ENCODE measurements at regions not wholly inside any gene's neighbourhood (a gene's known extent, or its start where the extent isn't known, plus 50 kb on each side); places are given as distances from the start of the nearest gene placed in this dataset.

DNA sequence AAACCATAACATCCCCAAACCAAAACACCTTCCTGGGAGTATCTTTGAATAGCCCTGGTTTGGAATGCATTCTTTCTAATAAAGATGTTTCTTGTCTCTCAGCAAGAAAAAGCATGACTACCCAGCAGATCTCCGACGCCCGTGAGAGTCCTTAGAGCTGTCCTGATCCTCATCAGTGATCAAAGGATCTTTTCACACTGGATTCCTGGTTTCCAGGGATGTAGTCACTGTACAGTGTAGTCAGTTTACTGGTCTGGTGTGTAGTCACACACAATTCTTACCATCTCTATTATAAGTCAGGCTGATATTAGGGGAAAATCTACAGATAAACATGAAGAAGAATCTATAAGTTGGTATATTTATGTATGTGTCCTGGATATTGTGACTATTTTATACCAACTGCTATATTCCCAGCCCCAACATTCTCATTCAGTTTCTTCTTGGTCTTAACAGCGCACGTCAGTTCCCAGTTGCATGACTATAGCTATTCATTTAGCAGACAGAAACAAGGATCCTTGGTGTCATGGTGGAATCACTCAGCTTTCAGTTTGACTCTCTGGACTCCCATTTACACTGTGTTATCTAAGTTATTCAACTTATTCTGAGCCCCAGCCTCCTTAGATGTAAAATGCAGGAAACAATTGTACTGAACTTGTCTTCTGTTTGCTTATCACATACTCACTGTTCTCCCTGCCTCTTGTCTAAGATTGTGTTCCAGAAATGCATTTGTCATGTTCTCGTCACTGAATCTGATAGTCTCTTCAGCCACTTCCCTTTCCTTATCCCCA is 68.3 kb downstream of the SLIT2 start:
- no peak for TF ChIP-seq POLR2A (IDR thresholded peaks at IDR 0.05)
- TF ChIP-seq, protein P1, sequence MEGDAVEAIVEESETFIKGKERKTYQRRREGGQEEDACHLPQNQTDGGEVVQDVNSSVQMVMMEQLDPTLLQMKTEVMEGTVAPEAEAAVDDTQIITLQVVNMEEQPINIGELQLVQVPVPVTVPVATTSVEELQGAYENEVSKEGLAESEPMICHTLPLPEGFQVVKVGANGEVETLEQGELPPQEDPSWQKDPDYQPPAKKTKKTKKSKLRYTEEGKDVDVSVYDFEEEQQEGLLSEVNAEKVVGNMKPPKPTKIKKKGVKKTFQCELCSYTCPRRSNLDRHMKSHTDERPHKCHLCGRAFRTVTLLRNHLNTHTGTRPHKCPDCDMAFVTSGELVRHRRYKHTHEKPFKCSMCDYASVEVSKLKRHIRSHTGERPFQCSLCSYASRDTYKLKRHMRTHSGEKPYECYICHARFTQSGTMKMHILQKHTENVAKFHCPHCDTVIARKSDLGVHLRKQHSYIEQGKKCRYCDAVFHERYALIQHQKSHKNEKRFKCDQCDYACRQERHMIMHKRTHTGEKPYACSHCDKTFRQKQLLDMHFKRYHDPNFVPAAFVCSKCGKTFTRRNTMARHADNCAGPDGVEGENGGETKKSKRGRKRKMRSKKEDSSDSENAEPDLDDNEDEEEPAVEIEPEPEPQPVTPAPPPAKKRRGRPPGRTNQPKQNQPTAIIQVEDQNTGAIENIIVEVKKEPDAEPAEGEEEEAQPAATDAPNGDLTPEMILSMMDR (IDR thresholded peaks at IDR 0.05) = no peak
